Testis (tissue), 2 donors: ENCODE measurements at regions not wholly inside any gene's neighbourhood (a gene's known extent, or its start where the extent isn't known, plus 50 kb on each side); places are given as distances from the start of the nearest gene placed in this dataset.

ENCODE experiments used
- POLR2A ChIP-seq: fragments of 450-650 bp; IDR thresholded peaks from one replicate; pipeline ENCODE4 v1.6.1; 2017; ENCODE audit warnings: antibody characterized with exemption, mild to moderate bottlenecking, moderate library complexity
- TF ChIP-seq, protein P1 (sequence below), 3 experiments: fragments of 450-650 bp in 2 of 3; fragments of 200-600 bp in 1 of 3; sonication (generic) in 1 of 3; IDR thresholded peaks; one replicate each; pipeline ENCODE4 v1.5.1; 2016 to 2019; ENCODE audit warnings: antibody characterized with exemption in 3 of 3, mild to moderate bottlenecking in 2 of 3, moderate library complexity in 1 of 3

- TF ChIP-seq, protein P1, sequence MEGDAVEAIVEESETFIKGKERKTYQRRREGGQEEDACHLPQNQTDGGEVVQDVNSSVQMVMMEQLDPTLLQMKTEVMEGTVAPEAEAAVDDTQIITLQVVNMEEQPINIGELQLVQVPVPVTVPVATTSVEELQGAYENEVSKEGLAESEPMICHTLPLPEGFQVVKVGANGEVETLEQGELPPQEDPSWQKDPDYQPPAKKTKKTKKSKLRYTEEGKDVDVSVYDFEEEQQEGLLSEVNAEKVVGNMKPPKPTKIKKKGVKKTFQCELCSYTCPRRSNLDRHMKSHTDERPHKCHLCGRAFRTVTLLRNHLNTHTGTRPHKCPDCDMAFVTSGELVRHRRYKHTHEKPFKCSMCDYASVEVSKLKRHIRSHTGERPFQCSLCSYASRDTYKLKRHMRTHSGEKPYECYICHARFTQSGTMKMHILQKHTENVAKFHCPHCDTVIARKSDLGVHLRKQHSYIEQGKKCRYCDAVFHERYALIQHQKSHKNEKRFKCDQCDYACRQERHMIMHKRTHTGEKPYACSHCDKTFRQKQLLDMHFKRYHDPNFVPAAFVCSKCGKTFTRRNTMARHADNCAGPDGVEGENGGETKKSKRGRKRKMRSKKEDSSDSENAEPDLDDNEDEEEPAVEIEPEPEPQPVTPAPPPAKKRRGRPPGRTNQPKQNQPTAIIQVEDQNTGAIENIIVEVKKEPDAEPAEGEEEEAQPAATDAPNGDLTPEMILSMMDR (IDR thresholded peaks at IDR 0.05) = no peak
- TF ChIP-seq POLR2A = no peak
Measured at GRCh38 chr9:23635276-23635675, 190.8 kb downstream of the ELAVL2 start.
